ENCODE measurements at regions not wholly inside any gene's neighbourhood (a gene's known extent, or its start where the extent isn't known, plus 50 kb on each side); places are given as distances from the start of the nearest gene placed in this dataset.

DNA sequence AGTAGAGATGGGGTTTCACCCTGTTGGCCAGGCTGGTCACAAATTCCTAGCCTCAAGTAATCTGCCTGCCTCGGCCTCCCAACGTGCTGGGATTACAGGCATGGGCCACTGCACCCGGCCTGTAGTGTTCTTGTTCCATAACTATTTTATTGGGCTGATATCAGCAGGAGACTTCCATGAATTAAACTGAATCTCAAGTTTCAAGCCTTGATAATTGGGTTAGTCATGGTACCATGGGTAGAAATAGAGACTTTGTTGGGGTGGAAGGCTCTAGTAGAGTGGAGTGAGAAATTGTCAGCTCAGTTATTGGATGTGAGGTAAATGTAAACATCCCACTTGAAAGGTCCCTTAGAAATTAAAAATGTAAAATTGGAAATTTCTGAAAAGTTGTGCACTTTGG lies 419.1 kb downstream of the ADGRL2 start:
- H3K27me3 ChIP-seq, result no peaks in the 10 kb centered on the region
- no peaks in the 10 kb centered on the region for H3K36me3 Mint-ChIP-seq
- no peaks in the 10 kb centered on the region for H3K27me3 Mint-ChIP-seq (ENCODE audit: insufficient read depth, low read depth)

DNA sequence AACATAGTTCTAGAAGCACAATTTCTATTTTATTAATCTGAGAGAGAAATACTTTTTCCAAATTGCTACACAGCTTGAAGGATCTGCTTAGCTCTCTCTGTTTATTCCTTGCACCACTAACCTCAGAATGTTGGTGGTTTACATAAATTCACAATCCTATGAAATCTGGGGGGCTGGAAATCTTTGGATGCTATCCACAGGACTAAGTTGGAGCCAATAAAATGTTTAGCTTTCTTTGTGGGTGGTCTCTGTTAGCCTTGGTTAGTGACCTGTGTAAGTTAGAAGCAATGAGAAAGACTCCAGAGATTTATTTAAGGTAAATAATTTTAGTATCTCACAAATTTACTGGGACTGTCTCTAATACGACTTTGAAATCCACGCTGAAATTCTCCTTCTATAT lies 418.1 kb downstream of the ADGRL2 start:
- no peak overlapping the region for H3K27ac ChIP-seq
- no peak overlapping the region for H3K4me3 ChIP-seq
- peaks cover 3% of the 10 kb centered on the region for H3F3A ChIP-seq (ENCODE audit: low read depth)
- H3K36me3 ChIP-seq, result no peaks in the 10 kb centered on the region
- peaks cover 26% of the 10 kb centered on the region for H3K4me1 Mint-ChIP-seq
- DNase-seq (ENCODE audit: low spot score), result no peak
- H3K9me3 Mint-ChIP-seq, result peaks cover 2% of the 10 kb centered on the region
- H3K4me2 ChIP-seq, result no peak overlapping the region
- no peak overlapping the region for H3K4me3 Mint-ChIP-seq
- H3K9ac ChIP-seq, result no peak overlapping the region
- no peaks in the 10 kb centered on the region for H3K36me3 Mint-ChIP-seq
- no peak overlapping the region for H2AFZ ChIP-seq (replicated peaks)
- H3K79me2 ChIP-seq (ENCODE audit: low read depth), result no peaks in the 10 kb centered on the region
- H3K27me3 Mint-ChIP-seq (ENCODE audit: insufficient read depth, low read depth), result no peaks in the 10 kb centered on the region
- no peaks in the 10 kb centered on the region for H3K9me3 ChIP-seq (ENCODE audit: low read depth)
- H3K4me1 ChIP-seq, result peaks cover 14% of the 10 kb centered on the region
- no peaks in the 10 kb centered on the region for H4K20me1 ChIP-seq (ENCODE audit: low read depth)
- TF ChIP-seq EZH2phosphoT487 (IDR thresholded peaks at IDR 0.05), result no peak
- TF ChIP-seq, protein P1, sequence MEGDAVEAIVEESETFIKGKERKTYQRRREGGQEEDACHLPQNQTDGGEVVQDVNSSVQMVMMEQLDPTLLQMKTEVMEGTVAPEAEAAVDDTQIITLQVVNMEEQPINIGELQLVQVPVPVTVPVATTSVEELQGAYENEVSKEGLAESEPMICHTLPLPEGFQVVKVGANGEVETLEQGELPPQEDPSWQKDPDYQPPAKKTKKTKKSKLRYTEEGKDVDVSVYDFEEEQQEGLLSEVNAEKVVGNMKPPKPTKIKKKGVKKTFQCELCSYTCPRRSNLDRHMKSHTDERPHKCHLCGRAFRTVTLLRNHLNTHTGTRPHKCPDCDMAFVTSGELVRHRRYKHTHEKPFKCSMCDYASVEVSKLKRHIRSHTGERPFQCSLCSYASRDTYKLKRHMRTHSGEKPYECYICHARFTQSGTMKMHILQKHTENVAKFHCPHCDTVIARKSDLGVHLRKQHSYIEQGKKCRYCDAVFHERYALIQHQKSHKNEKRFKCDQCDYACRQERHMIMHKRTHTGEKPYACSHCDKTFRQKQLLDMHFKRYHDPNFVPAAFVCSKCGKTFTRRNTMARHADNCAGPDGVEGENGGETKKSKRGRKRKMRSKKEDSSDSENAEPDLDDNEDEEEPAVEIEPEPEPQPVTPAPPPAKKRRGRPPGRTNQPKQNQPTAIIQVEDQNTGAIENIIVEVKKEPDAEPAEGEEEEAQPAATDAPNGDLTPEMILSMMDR (IDR thresholded peaks at IDR 0.05), result no peak
- TF ChIP-seq EZH2 (IDR thresholded peaks at IDR 0.05), result no peak
- no peak overlapping the region for H3K27ac Mint-ChIP-seq
- no peaks in the 10 kb centered on the region for H3K27me3 ChIP-seq

More for the DNA sequence above, 419.1 kb downstream of the ADGRL2 start:
- DNase-seq (ENCODE audit: low spot score), result no peak
- no peaks in the 10 kb centered on the region for H4K20me1 ChIP-seq (ENCODE audit: low read depth)
- no peak overlapping the region for H2AFZ ChIP-seq (replicated peaks)
- peaks cover 3% of the 10 kb centered on the region for H3F3A ChIP-seq (ENCODE audit: low read depth)
- peaks cover 14% of the 10 kb centered on the region for H3K4me1 ChIP-seq
- H3K4me3 Mint-ChIP-seq, result no peak overlapping the region
- H3K9me3 ChIP-seq (ENCODE audit: low read depth), result no peaks in the 10 kb centered on the region
- no peaks in the 10 kb centered on the region for H3K36me3 ChIP-seq
- H3K4me2 ChIP-seq, result no peak overlapping the region
- TF ChIP-seq EZH2phosphoT487 (IDR thresholded peaks at IDR 0.05) (no peak), EZH2 (IDR thresholded peaks at IDR 0.05) (no peak)
- TF ChIP-seq, protein P1 (IDR thresholded peaks at IDR 0.05), result no peak
- H3K27ac ChIP-seq, result no peak overlapping the region
- no peak overlapping the region for H3K9ac ChIP-seq
- H3K27ac Mint-ChIP-seq, result no peak overlapping the region
- no peak overlapping the region for H3K4me3 ChIP-seq
- H3K9me3 Mint-ChIP-seq, result peaks cover 2% of the 10 kb centered on the region
- no peaks in the 10 kb centered on the region for H3K79me2 ChIP-seq (ENCODE audit: low read depth)
- H3K4me1 Mint-ChIP-seq, result peaks cover 26% of the 10 kb centered on the region

DNA sequence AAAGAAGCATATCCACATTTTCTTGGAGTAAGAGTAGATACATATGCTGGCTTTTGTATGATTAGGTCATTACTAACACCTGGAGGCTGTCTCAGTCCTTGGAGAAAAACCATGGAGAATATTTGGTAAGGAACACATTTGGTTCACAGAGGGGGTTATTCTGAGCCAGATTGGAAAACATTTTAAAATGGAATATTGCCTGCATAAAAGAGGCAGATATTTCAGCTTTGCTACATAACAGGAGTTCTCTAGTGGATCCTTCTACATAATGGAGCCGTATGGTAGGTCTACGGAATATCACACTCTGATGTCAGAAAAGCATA lies 415.1 kb downstream of the ADGRL2 start:
- no peaks in the 10 kb centered on the region for H4K20me1 ChIP-seq (ENCODE audit: low read depth)
- no peak overlapping the region for H3K27ac ChIP-seq
- H3K9me3 ChIP-seq (ENCODE audit: low read depth), result no peaks in the 10 kb centered on the region
- H3K4me2 ChIP-seq, result no peak overlapping the region
- peaks cover 3% of the 10 kb centered on the region for H3F3A ChIP-seq (ENCODE audit: low read depth)
- H3K4me1 ChIP-seq, result peaks cover 7% of the 10 kb centered on the region
- no peak for DNase-seq (ENCODE audit: low spot score)
- no peak overlapping the region for H3K4me3 ChIP-seq
- H3K9me3 Mint-ChIP-seq, result no peaks in the 10 kb centered on the region
- no peak overlapping the region for H3K27ac Mint-ChIP-seq
- H2AFZ ChIP-seq (replicated peaks), result peak overlapping the region; percentile 71
- no peak overlapping the region for H3K9ac ChIP-seq
- H3K27me3 Mint-ChIP-seq (ENCODE audit: insufficient read depth, low read depth), result no peaks in the 10 kb centered on the region
- no peaks in the 10 kb centered on the region for H3K79me2 ChIP-seq (ENCODE audit: low read depth)
- no peak overlapping the region for H3K4me3 Mint-ChIP-seq
- no peaks in the 10 kb centered on the region for H3K36me3 Mint-ChIP-seq
- H3K4me1 Mint-ChIP-seq, result peaks cover 15% of the 10 kb centered on the region
- H3K36me3 ChIP-seq, result no peaks in the 10 kb centered on the region
- TF ChIP-seq, protein P1 (IDR thresholded peaks at IDR 0.05), result no peak
- no peak for TF ChIP-seq EZH2 (IDR thresholded peaks at IDR 0.05)
- no peak for TF ChIP-seq EZH2phosphoT487 (IDR thresholded peaks at IDR 0.05)
- no peaks in the 10 kb centered on the region for H3K27me3 ChIP-seq
